ENCODE measurements at regions not wholly inside any gene's neighbourhood (a gene's known extent, or its start where the extent isn't known, plus 50 kb on each side); places are given as distances from the start of the nearest gene placed in this dataset.

- TF ChIP-seq PATZ1 (CRISPR knock-in tag; IDR thresholded peaks at IDR 0.05; ENCODE audit: borderline replicate concordance) (no peak), CSDC2 (CRISPR knock-in tag; IDR thresholded peaks at IDR 0.05) (no peak), TOX (CRISPR knock-in tag; IDR thresholded peaks at IDR 0.05; ENCODE audit: borderline replicate concordance) (no peak), CSRNP3 (CRISPR knock-in tag; IDR thresholded peaks at IDR 0.05) (no peak), ESRRG (CRISPR knock-in tag; IDR thresholded peaks at IDR 0.05) (no peak), ZFP3 (CRISPR knock-in tag; IDR thresholded peaks at IDR 0.05) (no peak), BACH2 (CRISPR knock-in tag; IDR thresholded peaks at IDR 0.05; ENCODE audit: borderline replicate concordance) (no peak), ZNF565 (CRISPR knock-in tag; conservative IDR thresholded peaks at IDR 0.05; ENCODE audit: low read depth) (no peak), SNAI2 (CRISPR knock-in tag; IDR thresholded peaks at IDR 0.05) (no peak), ARNTL (CRISPR knock-in tag; IDR thresholded peaks at IDR 0.05; ENCODE audit: borderline replicate concordance, low read depth) (no peak), RARB (CRISPR knock-in tag; IDR thresholded peaks at IDR 0.05) (no peak), ISL1 (CRISPR knock-in tag; IDR thresholded peaks at IDR 0.05) (no peak), OSR1 (CRISPR knock-in tag; IDR thresholded peaks at IDR 0.05) (no peak), ZNF70 (CRISPR knock-in tag; IDR thresholded peaks at IDR 0.05) (no peak), CREB5 (CRISPR knock-in tag; IDR thresholded peaks at IDR 0.05; ENCODE audit: low read depth) (no peak), PPARA (CRISPR knock-in tag; IDR thresholded peaks at IDR 0.05; ENCODE audit: borderline replicate concordance) (no peak), TSHZ2 (CRISPR knock-in tag; IDR thresholded peaks at IDR 0.05) (no peak), ZC3H10 (CRISPR knock-in tag; IDR thresholded peaks at IDR 0.05) (no peak)
- no peak for ATAC-seq
Observed at GRCh38 chr21:39086547-39086946, 96.7 kb downstream of the PSMG1 start.

- no peak for TF ChIP-seq ZC3H10 (CRISPR knock-in tag; IDR thresholded peaks at IDR 0.05)
- no peak for TF ChIP-seq BACH2 (CRISPR knock-in tag; IDR thresholded peaks at IDR 0.05; ENCODE audit: borderline replicate concordance)
- TF ChIP-seq ZNF565 (CRISPR knock-in tag; conservative IDR thresholded peaks at IDR 0.05; ENCODE audit: low read depth): no peak
- no peak for ATAC-seq
Observed at GRCh38 chr21:39085843-39086405, 97.3 kb downstream of the PSMG1 start.

- no peak for ATAC-seq
- TF ChIP-seq ZNF70 (CRISPR knock-in tag; IDR thresholded peaks at IDR 0.05) (no peak), SNAI2 (CRISPR knock-in tag; IDR thresholded peaks at IDR 0.05) (no peak), PATZ1 (CRISPR knock-in tag; IDR thresholded peaks at IDR 0.05; ENCODE audit: borderline replicate concordance) (no peak), BACH2 (CRISPR knock-in tag; IDR thresholded peaks at IDR 0.05; ENCODE audit: borderline replicate concordance) (no peak), TOX (CRISPR knock-in tag; IDR thresholded peaks at IDR 0.05; ENCODE audit: borderline replicate concordance) (no peak), TSHZ2 (CRISPR knock-in tag; IDR thresholded peaks at IDR 0.05) (no peak), OSR1 (CRISPR knock-in tag; IDR thresholded peaks at IDR 0.05) (no peak), ESRRG (CRISPR knock-in tag; IDR thresholded peaks at IDR 0.05) (no peak)
Observed at GRCh38 chr21:39084979-39085729, 98.1 kb downstream of the PSMG1 start.
